GM12892 (cell line): ENCODE measurements at regions not wholly inside any gene's neighbourhood (a gene's known extent, or its start where the extent isn't known, plus 50 kb on each side); places are given as distances from the start of the nearest gene placed in this dataset.

Experiments used
- POLR2A ChIP-seq: IDR thresholded peaks from 2 replicates; pipeline ENCODE4 v1.6.1; 2011; ENCODE audit warnings: low read depth, low read length, control low read depth
- TAF1 ChIP-seq: IDR thresholded peaks from 2 replicates; pipeline ENCODE4 v1.6.1; 2011; ENCODE audit warnings: low read depth, mild to moderate bottlenecking, control low read depth, low read length, borderline replicate concordance

- no peak for TF ChIP-seq TAF1
- no peak for TF ChIP-seq POLR2A
Observed at GRCh38 chr18:11307716-11308115, 158.3 kb upstream of the PIEZO2 start.
